ENCODE measurements at regions not wholly inside any gene's neighbourhood (a gene's known extent, or its start where the extent isn't known, plus 50 kb on each side); places are given as distances from the start of the nearest gene placed in this dataset.

DNA sequence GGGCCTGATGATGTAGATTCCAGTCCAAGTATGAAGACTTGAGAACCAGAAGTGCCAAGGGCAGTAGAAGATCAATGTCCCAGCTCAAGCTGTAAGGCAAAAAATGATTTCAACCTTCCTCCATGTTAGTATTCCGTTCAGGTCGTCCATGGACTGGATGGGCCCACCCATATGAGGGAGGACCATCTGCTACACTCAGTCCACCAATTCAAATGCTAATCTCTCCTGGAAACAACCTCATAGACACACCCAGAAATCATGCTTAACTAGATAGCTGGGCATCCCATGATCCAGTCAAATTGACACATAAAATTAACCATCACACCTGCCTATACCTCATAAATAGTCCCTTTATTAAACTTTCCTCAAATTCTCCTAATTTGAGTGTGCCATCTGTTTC lies 73.3 kb upstream of the NFASC start:
- TF ChIP-seq RAD21 (CRISPR knock-in tag; conservative IDR thresholded peaks at IDR 0.05 in 1 of 2, IDR thresholded peaks at IDR 0.05 in 1 of 2) (no peak), TCFL5 (CRISPR knock-in tag; conservative IDR thresholded peaks at IDR 0.05) (no peak), CXXC5 (CRISPR knock-in tag; IDR thresholded peaks at IDR 0.05) (no peak), ZZZ3 (IDR thresholded peaks at IDR 0.05) (no peak), CTCF (IDR thresholded peaks at IDR 0.05 in 2 of 3, conservative IDR thresholded peaks at IDR 0.05 in 1 of 3; ENCODE audit: insufficient read depth in 2 of 3, low read depth in 1 of 3, low read length in 3 of 3) (no peak), POLR2AphosphoS5 (IDR thresholded peaks at IDR 0.05; ENCODE audit: control insufficient read depth, insufficient read depth, low read depth, low read length) (no peak), KLF13 (tag; IDR thresholded peaks at IDR 0.05; ENCODE audit: borderline replicate concordance, low read depth) (no peak), ZNF23 (CRISPR knock-in tag; IDR thresholded peaks at IDR 0.05) (no peak), CCNT2 (IDR thresholded peaks at IDR 0.05; ENCODE audit: borderline replicate concordance, extremely low read depth, insufficient read length, low read depth, low read length) (no peak), BACH1 (tag; IDR thresholded peaks at IDR 0.05) (no peak), JUNB (CRISPR knock-in tag; conservative IDR thresholded peaks at IDR 0.05) (no peak), NRF1 (conservative IDR thresholded peaks at IDR 0.05 in 1 of 2, IDR thresholded peaks at IDR 0.05 in 1 of 2) (no peak), SIN3A (IDR thresholded peaks at IDR 0.05; ENCODE audit: borderline replicate concordance in 2 of 2, control insufficient read depth in 1 of 2, low read depth in 2 of 2, low read length in 2 of 2) (no peak)
- TF ChIP-seq, protein P1, sequence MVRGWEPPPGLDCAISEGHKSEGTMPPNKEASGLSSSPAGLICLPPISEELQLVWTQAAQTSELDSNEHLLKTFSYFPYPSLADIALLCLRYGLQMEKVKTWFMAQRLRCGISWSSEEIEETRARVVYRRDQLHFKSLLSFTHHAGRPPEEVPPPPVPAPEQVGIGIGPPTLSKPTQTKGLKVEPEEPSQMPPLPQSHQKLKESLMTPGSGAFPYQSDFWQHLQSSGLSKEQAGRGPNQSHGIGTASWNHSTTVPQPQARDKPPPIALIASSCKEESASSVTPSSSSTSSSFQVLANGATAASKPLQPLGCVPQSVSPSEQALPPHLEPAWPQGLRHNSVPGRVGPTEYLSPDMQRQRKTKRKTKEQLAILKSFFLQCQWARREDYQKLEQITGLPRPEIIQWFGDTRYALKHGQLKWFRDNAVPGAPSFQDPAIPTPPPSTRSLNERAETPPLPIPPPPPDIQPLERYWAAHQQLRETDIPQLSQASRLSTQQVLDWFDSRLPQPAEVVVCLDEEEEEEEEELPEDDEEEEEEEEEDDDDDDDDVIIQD (CRISPR knock-in tag; IDR thresholded peaks at IDR 0.05): no peak
